ENCODE measurements at regions not wholly inside any gene's neighbourhood (a gene's known extent, or its start where the extent isn't known, plus 50 kb on each side); places are given as distances from the start of the nearest gene placed in this dataset.

GRCh38 chr9:31302620-31303418 is 1081.6 kb upstream of the ACO1 start:
- no peak overlapping the region for H3K4me3 ChIP-seq (ENCODE audit: low read depth, low read length)
- TF ChIP-seq, protein P1, sequence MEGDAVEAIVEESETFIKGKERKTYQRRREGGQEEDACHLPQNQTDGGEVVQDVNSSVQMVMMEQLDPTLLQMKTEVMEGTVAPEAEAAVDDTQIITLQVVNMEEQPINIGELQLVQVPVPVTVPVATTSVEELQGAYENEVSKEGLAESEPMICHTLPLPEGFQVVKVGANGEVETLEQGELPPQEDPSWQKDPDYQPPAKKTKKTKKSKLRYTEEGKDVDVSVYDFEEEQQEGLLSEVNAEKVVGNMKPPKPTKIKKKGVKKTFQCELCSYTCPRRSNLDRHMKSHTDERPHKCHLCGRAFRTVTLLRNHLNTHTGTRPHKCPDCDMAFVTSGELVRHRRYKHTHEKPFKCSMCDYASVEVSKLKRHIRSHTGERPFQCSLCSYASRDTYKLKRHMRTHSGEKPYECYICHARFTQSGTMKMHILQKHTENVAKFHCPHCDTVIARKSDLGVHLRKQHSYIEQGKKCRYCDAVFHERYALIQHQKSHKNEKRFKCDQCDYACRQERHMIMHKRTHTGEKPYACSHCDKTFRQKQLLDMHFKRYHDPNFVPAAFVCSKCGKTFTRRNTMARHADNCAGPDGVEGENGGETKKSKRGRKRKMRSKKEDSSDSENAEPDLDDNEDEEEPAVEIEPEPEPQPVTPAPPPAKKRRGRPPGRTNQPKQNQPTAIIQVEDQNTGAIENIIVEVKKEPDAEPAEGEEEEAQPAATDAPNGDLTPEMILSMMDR (IDR thresholded peaks at IDR 0.05; ENCODE audit: low read depth, low read length), result no peak

- no peak overlapping the region for H3K4me3 ChIP-seq (ENCODE audit: low read depth, low read length)
- TF ChIP-seq, protein P1 (IDR thresholded peaks at IDR 0.05; ENCODE audit: low read depth, low read length), result no peak
These were observed 1079.9 kb upstream of the ACO1 start for GRCh38 chr9:31304576-31304975.

DNA sequence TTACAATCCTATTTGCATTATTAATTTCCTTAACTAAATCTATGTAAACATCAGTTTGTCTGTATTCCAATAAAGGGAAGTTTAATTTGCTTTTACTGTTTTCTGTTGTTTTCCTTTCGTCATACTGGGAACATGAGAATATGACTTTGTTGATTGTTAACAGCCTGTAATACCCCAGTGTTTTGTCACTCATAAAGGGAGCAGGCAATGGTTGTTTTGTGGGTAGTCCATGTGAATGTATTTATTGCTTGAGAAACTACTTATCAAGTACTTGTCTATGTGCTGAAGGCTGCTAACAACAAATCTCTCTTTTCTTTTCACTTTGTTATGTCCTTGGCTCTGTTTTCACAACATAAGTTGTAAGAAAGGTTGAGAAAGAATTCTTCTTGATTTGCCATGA is 1070.2 kb upstream of the ACO1 start:
- H3K4me3 ChIP-seq (ENCODE audit: low read depth, low read length), result no peak overlapping the region
- TF ChIP-seq, protein P1 (IDR thresholded peaks at IDR 0.05; ENCODE audit: low read depth, low read length), result no peak

- TF ChIP-seq, protein P1 (IDR thresholded peaks at IDR 0.05; ENCODE audit: low read depth, low read length), result no peak
- H3K4me3 ChIP-seq (ENCODE audit: low read depth, low read length), result no peak overlapping the region
These were observed 1063.9 kb upstream of the ACO1 start for GRCh38 chr9:31320494-31320893.

GRCh38 chr9:31321256-31321655 is 1063.2 kb upstream of the ACO1 start:
- no peak overlapping the region for H3K4me3 ChIP-seq (ENCODE audit: low read depth, low read length)
- TF ChIP-seq, protein P1 (IDR thresholded peaks at IDR 0.05; ENCODE audit: low read depth, low read length), result no peak

GRCh38 chr9:31321686-31322085 is 1062.8 kb upstream of the ACO1 start:
- TF ChIP-seq, protein P1 (IDR thresholded peaks at IDR 0.05; ENCODE audit: low read depth, low read length), result no peak
- H3K4me3 ChIP-seq (ENCODE audit: low read depth, low read length), result no peak overlapping the region

GRCh38 chr9:31323726-31324444 is 1060.6 kb upstream of the ACO1 start:
- no peak overlapping the region for H3K4me3 ChIP-seq (ENCODE audit: low read depth, low read length)
- TF ChIP-seq, protein P1 (IDR thresholded peaks at IDR 0.05; ENCODE audit: low read depth, low read length), result no peak

Data from WI38 (cell line).